Mesendoderm (in vitro differentiated cells): ENCODE measurements at regions not wholly inside any gene's neighbourhood (a gene's known extent, or its start where the extent isn't known, plus 50 kb on each side); places are given as distances from the start of the nearest gene placed in this dataset.

ENCODE experiments used
- DNase-seq: peaks from one replicate; pipeline ENCODE4 v3.0.0; 2013
- H2AK5ac ChIP-seq: 2 replicates; pipeline ENCODE4 v1.6.1; 2013; ENCODE audit warnings: low read length, inconsistent platforms
- H2BK120ac ChIP-seq: 2 replicates; pipeline ENCODE4 v1.6.1; 2013; ENCODE audit warnings: low read depth, mild to moderate bottlenecking, low read length, moderate library complexity, mixed read lengths
- H2BK15ac ChIP-seq: replicated peaks from 2 replicates; pipeline ENCODE4 v1.6.1; 2013; ENCODE audit warnings: low read depth, mild to moderate bottlenecking, moderate library complexity
- H2BK5ac ChIP-seq: 2 replicates; pipeline ENCODE4 v1.6.1; 2013; ENCODE audit warnings: low read length, inconsistent platforms
- H3K18ac ChIP-seq: 2 replicates; pipeline ENCODE4 v1.6.1; 2013; ENCODE audit warnings: mild to moderate bottlenecking, low read length, mixed read lengths
- H3K23ac ChIP-seq: one replicate; pipeline ENCODE4 v1.6.1; 2013; ENCODE audit warnings: low read length
- H3K27ac ChIP-seq: 2 replicates; pipeline ENCODE4 v1.5.1; 2013; ENCODE audit warnings: low read depth, mild to moderate bottlenecking, inconsistent platforms, low read length, moderate library complexity
- H3K27me3 ChIP-seq: 2 replicates; pipeline ENCODE4 v1.6.1; 2013; ENCODE audit warnings: low read length, control low read depth, mild to moderate bottlenecking, inconsistent platforms; ENCODE audit not compliant: insufficient read depth, poor library complexity
- H3K36me3 ChIP-seq: 2 replicates; pipeline ENCODE4 v1.6.1; 2013; ENCODE audit warnings: low read length, inconsistent platforms; ENCODE audit not compliant: control insufficient read depth, insufficient read depth
- H3K4ac ChIP-seq: one replicate; pipeline ENCODE4 v1.6.1; 2013; ENCODE audit warnings: low read depth, mild to moderate bottlenecking, low read length, moderate library complexity
- H3K4me1 ChIP-seq: 2 replicates; pipeline ENCODE4 v1.6.1; 2013; ENCODE audit warnings: low read depth, low read length, inconsistent platforms; ENCODE audit not compliant: control insufficient read depth
- H3K4me2 ChIP-seq: 2 replicates; pipeline ENCODE4 v1.6.1; 2013; ENCODE audit warnings: low read length
- H3K4me3 ChIP-seq: 2 replicates; pipeline ENCODE4 v1.5.1; 2013; ENCODE audit warnings: mild to moderate bottlenecking, low read length
- H3K56ac ChIP-seq: one replicate; pipeline ENCODE4 v1.6.1; 2013; ENCODE audit warnings: low read length
- H3K79me1 ChIP-seq: 2 replicates; pipeline ENCODE4 v1.6.1; 2013; ENCODE audit warnings: low read length, inconsistent platforms
- H3K79me2 ChIP-seq: 2 replicates; pipeline ENCODE4 v1.6.1; 2013; ENCODE audit warnings: mild to moderate bottlenecking, low read length; ENCODE audit not compliant: control insufficient read depth, insufficient read depth
- H3K9ac ChIP-seq: 2 replicates; pipeline ENCODE4 v1.6.1; 2013; ENCODE audit warnings: low read length, inconsistent platforms
- H4K5ac ChIP-seq: one replicate; pipeline ENCODE4 v1.6.1; 2013; ENCODE audit warnings: low read length
- H4K8ac ChIP-seq: one replicate; pipeline ENCODE4 v1.6.1; 2013; ENCODE audit warnings: low read depth, mild to moderate bottlenecking, control low read depth, low read length, moderate library complexity
- WGBS: extraction: QIAGEN DNeasy Blood & Tissue Kit; methylation state at CpG from one replicate; pipeline ENCODE4 v1.1.7; 2013; ENCODE audit warnings: low lambda C conversion rate, missing lambda C conversion rate; ENCODE audit not compliant: insufficient coverage; ENCODE audit errors: extremely low coverage; 5-methylcytosine and 5-hydroxymethylcytosine counted together

DNA sequence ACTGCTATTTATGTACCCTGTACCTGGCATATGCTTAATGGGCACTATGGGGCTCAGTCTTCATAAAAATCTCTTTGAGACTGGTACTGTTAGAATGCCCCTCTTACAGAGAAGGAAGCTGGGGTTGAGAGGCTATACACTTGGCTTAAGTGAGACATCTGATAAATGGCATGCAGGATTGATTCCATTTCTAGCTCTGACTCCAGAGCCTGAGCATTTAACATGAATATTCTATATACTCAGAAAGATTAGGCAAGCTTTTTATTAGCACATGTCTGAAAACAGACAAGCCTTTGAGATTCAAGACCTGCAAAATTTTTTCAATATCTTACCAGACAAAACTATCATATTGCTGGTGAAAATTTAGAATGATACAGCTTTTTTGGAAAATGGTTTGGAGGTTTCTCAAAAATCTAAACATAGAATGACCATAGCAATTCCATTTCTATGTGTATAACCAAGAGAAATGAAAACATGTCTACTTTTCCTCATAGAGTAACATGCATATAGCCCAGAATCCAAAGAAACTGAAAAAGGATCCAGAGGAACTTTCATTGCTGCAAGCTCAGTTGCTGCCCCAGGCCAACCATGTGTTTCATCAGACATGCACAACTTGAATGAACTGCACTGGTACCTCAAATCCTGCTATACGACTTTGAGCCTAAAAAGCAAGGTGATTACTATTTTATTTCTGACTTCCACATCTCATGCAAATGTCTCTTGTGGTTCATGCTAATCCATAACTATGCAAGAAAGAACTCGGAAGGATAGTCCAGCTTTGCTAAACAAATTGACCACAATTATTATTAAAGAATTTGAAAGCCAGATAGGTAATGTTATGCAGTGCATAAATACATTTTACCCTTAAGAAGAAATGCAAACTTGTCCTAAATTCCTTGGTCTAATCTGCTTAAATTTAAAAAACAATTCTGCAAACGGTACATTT is 389.0 kb upstream of the GRIA1 start:
- H2BK5ac ChIP-seq, result no peak overlapping the region
- H3K9ac ChIP-seq, result no peak overlapping the region
- DNase-seq, result no peak
- no peak overlapping the region for H4K5ac ChIP-seq
- H2BK120ac ChIP-seq, result no peak overlapping the region
- H3K23ac ChIP-seq, result no peak overlapping the region
- H3K79me2 ChIP-seq, result no peaks in the 10 kb centered on the region
- no peak overlapping the region for H3K4ac ChIP-seq
- H3K27ac ChIP-seq, result no peak overlapping the region
- H3K79me1 ChIP-seq, result no peaks in the 10 kb centered on the region
- WGBS, result no CpG with 5 or more reads among the region's 3 CpGs
- H3K4me2 ChIP-seq, result no peak overlapping the region
- no peak overlapping the region for H3K56ac ChIP-seq
- H2AK5ac ChIP-seq, result no peak overlapping the region
- no peak overlapping the region for H3K4me3 ChIP-seq
- H4K8ac ChIP-seq, result no peak overlapping the region
- no peaks in the 10 kb centered on the region for H3K36me3 ChIP-seq
- no peak overlapping the region for H2BK15ac ChIP-seq
- H3K4me1 ChIP-seq, result no peaks in the 10 kb centered on the region
- H3K27me3 ChIP-seq, result no peaks in the 10 kb centered on the region
- no peak overlapping the region for H3K18ac ChIP-seq

DNA sequence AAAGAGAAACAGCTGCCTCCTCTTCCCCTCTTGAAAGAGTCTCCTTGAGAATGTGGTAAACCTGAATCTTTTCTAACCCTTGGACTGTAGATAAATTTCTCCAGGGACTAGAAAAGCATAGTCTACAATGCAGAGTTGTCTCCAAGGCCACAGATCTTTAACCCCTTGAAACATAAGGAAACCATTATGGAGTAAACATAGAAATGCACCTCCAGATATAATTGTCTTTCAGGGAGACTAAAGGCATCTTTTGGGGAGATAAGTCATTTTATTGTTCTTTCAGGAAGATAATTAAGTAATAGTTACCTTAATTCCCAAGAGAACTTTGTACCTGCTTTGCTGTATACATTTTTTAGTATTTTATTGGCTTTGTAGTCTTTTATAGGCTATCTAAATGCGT is 373.6 kb upstream of the GRIA1 start:
- H3K27ac ChIP-seq, result no peak overlapping the region
- H2BK120ac ChIP-seq, result no peak overlapping the region
- no peak overlapping the region for H3K4me3 ChIP-seq
- H3K4me1 ChIP-seq, result no peaks in the 10 kb centered on the region
- H3K23ac ChIP-seq, result no peak overlapping the region
- H2BK15ac ChIP-seq, result no peak overlapping the region
- H4K8ac ChIP-seq, result no peak overlapping the region
- H3K36me3 ChIP-seq, result no peaks in the 10 kb centered on the region
- H3K27me3 ChIP-seq, result no peaks in the 10 kb centered on the region
- H3K18ac ChIP-seq, result no peak overlapping the region
- H3K4me2 ChIP-seq, result no peak overlapping the region
- DNase-seq, result no peak
- H3K56ac ChIP-seq, result no peak overlapping the region
- H3K9ac ChIP-seq, result no peak overlapping the region
- H4K5ac ChIP-seq, result no peak overlapping the region
- H3K79me1 ChIP-seq, result no peaks in the 10 kb centered on the region
- H2BK5ac ChIP-seq, result no peak overlapping the region
- WGBS, result no CpG with 5 or more reads among the region's 1 CpG
- no peaks in the 10 kb centered on the region for H3K79me2 ChIP-seq
- H2AK5ac ChIP-seq, result no peak overlapping the region
- no peak overlapping the region for H3K4ac ChIP-seq

DNA sequence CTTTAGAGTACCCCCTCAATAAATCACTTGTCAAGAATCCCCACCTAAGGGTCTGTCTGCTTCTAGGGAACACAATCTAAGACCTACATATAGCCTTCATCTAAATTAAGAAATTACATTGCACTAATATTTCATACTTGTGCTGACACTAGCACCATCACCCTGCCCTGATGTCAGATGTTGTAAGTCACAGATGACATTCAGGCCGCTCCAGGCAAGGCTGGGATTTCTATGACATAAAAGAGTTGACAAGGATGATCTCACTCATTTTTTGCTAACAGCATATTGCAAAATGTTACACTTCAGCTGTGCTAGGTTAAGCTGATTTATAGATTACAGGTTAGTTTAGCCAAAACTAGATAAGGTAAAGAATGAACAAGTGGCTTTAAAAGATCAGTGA is 372.5 kb upstream of the GRIA1 start:
- Histone ChIP-seq H4K8ac (no peak overlapping the region), H3K9ac (no peak overlapping the region), H3K23ac (no peak overlapping the region), H2BK120ac (no peak overlapping the region), H3K4ac (no peak overlapping the region), H3K79me1 (no peaks in the 10 kb centered on the region), H2BK15ac (no peak overlapping the region), H3K27me3 (no peaks in the 10 kb centered on the region), H3K4me1 (no peaks in the 10 kb centered on the region), H2AK5ac (no peak overlapping the region), H3K4me3 (no peak overlapping the region), H4K5ac (no peak overlapping the region), H3K18ac (no peak overlapping the region), H2BK5ac (no peak overlapping the region), H3K27ac (no peak overlapping the region), H3K36me3 (no peaks in the 10 kb centered on the region), H3K56ac (no peak overlapping the region), H3K4me2 (no peak overlapping the region), H3K79me2 (no peaks in the 10 kb centered on the region)
- DNase-seq, result no peak
- no CpG with 5 or more reads among the region's 1 CpG for WGBS

DNA sequence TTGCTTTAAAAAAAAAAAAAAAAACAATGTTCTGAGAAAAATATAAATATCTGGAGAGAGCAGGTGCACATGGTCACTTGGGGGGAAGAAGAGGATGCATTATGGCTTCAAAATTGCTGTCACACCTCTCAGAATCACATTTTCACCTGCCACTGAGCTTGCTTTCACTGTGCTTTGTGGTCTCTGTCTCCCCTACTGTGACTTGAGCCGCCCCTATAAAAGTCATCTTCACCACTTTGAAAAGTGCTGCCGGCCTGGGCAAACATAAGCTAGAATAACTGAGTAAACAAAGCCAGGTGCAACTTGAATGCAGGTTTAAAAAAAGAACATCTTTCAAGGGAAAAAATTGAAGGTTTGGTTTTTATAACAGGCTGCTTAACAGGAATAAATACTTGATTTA is 368.1 kb upstream of the GRIA1 start:
- Histone ChIP-seq H3K4me2 (no peak overlapping the region), H3K18ac (no peak overlapping the region), H3K23ac (no peak overlapping the region), H2BK15ac (no peak overlapping the region), H3K27ac (no peak overlapping the region), H4K5ac (no peak overlapping the region), H2BK5ac (no peak overlapping the region), H3K36me3 (no peaks in the 10 kb centered on the region), H2BK120ac (no peak overlapping the region), H4K8ac (no peak overlapping the region), H3K56ac (no peak overlapping the region), H3K79me1 (no peaks in the 10 kb centered on the region), H3K9ac (no peak overlapping the region), H3K4me1 (no peaks in the 10 kb centered on the region), H3K79me2 (no peaks in the 10 kb centered on the region), H2AK5ac (no peak overlapping the region), H3K27me3 (no peaks in the 10 kb centered on the region), H3K4me3 (no peak overlapping the region), H3K4ac (no peak overlapping the region)
- whole genome bisulfite sequencing, result no CpG with 5 or more reads among the region's 2 CpGs
- no peak for DNase-seq

DNA sequence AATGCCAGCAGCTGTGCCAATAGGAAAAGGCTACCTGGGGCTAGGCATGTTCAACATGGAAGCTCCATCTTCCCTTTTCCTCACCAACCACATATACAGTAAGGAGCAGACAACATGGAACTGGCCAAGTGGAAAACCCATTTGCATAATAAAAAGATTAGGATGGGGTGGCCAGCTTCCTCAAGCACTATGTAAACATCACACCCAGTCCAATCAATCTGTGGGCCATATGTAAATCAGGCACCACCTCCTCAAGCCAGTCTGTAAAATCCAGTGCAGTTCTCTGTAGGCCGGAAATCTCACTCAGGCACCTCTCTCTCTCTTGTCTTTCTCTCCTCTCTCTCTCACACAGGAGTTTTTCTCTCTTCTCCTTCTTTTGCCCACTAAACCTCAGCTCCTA is 360.2 kb upstream of the GRIA1 start:
- no peak for DNase-seq

DNA sequence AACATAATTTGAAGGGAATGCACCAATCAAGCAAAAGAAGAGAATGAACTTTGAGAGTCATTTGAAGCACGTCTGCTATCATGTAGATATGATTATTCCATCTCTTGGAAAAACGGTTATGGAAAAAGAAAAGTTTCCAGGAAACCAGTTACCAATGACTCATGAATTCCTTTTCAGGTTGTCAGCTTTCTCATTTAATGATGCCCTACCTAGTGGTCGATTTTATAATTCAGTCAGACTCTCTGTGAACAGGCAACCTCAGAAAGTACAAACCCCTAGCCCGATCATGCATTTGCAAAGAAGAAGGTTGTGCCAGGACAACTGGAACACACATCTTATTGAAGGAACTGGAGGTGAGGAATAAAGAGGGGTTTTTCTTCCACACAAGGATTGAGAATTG is 355.1 kb upstream of the GRIA1 start:
- H3K23ac ChIP-seq, result no peak overlapping the region
- H3K4me1 ChIP-seq, result no peaks in the 10 kb centered on the region
- H4K8ac ChIP-seq, result no peak overlapping the region
- H2BK120ac ChIP-seq, result no peak overlapping the region
- no peaks in the 10 kb centered on the region for H3K27me3 ChIP-seq
- no peak overlapping the region for H3K18ac ChIP-seq
- no peak overlapping the region for H3K27ac ChIP-seq
- no CpG with 5 or more reads among the region's 4 CpGs for WGBS
- peak; percentile 22 for DNase-seq
- no peak overlapping the region for H4K5ac ChIP-seq
- no peak overlapping the region for H3K4ac ChIP-seq
- no peak overlapping the region for H2BK5ac ChIP-seq
- no peaks in the 10 kb centered on the region for H3K79me1 ChIP-seq
- no peaks in the 10 kb centered on the region for H3K79me2 ChIP-seq
- H3K36me3 ChIP-seq, result no peaks in the 10 kb centered on the region
- no peak overlapping the region for H2AK5ac ChIP-seq
- H3K56ac ChIP-seq, result no peak overlapping the region
- H3K4me3 ChIP-seq, result no peak overlapping the region
- H3K4me2 ChIP-seq, result no peak overlapping the region
- no peak overlapping the region for H3K9ac ChIP-seq
- no peak overlapping the region for H2BK15ac ChIP-seq

More for the DNA sequence above, 360.2 kb upstream of the GRIA1 start:
- Histone ChIP-seq H2BK15ac (no peak overlapping the region), H3K9ac (no peak overlapping the region), H3K56ac (no peak overlapping the region), H3K79me1 (no peaks in the 10 kb centered on the region), H3K4me1 (no peaks in the 10 kb centered on the region), H2BK5ac (no peak overlapping the region), H2BK120ac (no peak overlapping the region), H3K79me2 (no peaks in the 10 kb centered on the region), H3K4me3 (no peak overlapping the region), H3K18ac (no peak overlapping the region), H3K4me2 (no peak overlapping the region), H3K23ac (no peak overlapping the region), H4K8ac (no peak overlapping the region), H2AK5ac (no peak overlapping the region), H4K5ac (no peak overlapping the region), H3K27ac (no peak overlapping the region), H3K36me3 (no peaks in the 10 kb centered on the region), H3K27me3 (no peaks in the 10 kb centered on the region), H3K4ac (no peak overlapping the region)
- WGBS, result no CpG with 5 or more reads among the region's 1 CpG
